ENCODE measurements at regions not wholly inside any gene's neighbourhood (a gene's known extent, or its start where the extent isn't known, plus 50 kb on each side); places are given as distances from the start of the nearest gene placed in this dataset.

GRCh38 chr12:92272061-92272964 is 126.7 kb upstream of the BTG1 start:
- no peak overlapping the region for H3K4me3 ChIP-seq
- no peak for DNase-seq (ENCODE audit: low spot score)
- H3K9me3 ChIP-seq, result no peaks in the 10 kb centered on the region
- no peaks in the 10 kb centered on the region for H3K4me1 ChIP-seq (ENCODE audit: control insufficient read depth in 1 of 2, low read depth in 2 of 2)
- TF ChIP-seq CTCF (IDR thresholded peaks at IDR 0.05), result no peak
- no peaks in the 10 kb centered on the region for H3K27me3 ChIP-seq (replicated peaks; ENCODE audit: insufficient read depth)
- no peak for ATAC-seq (ENCODE audit: insufficient number of reproducible peaks, low FRiP score, low read depth)
- H3K36me3 ChIP-seq, result no peaks in the 10 kb centered on the region
- H3K27ac ChIP-seq, result no peak overlapping the region

- Histone ChIP-seq H3K4me3 (no peak overlapping the region), H3K27me3 (replicated peaks; ENCODE audit: insufficient read depth) (no peaks in the 10 kb centered on the region), H3K4me1 (ENCODE audit: control insufficient read depth in 1 of 2, low read depth in 2 of 2) (no peaks in the 10 kb centered on the region), H3K27ac (no peak overlapping the region), H3K9me3 (no peaks in the 10 kb centered on the region), H3K36me3 (no peaks in the 10 kb centered on the region)
- no peak for DNase-seq (ENCODE audit: low spot score)
- TF ChIP-seq CTCF (IDR thresholded peaks at IDR 0.05), result no peak
- ATAC-seq (ENCODE audit: insufficient number of reproducible peaks, low FRiP score, low read depth), result no peak
Observed at GRCh38 chr12:92271341-92271740, 125.7 kb upstream of the BTG1 start.

- no peaks in the 10 kb centered on the region for H3K4me1 ChIP-seq (ENCODE audit: control insufficient read depth in 1 of 2, low read depth in 2 of 2)
- no peak for TF ChIP-seq CTCF (IDR thresholded peaks at IDR 0.05)
- no peaks in the 10 kb centered on the region for H3K27me3 ChIP-seq (replicated peaks; ENCODE audit: insufficient read depth)
- H3K4me3 ChIP-seq, result no peak overlapping the region
- H3K27ac ChIP-seq, result no peak overlapping the region
- H3K9me3 ChIP-seq, result no peaks in the 10 kb centered on the region
- ATAC-seq (ENCODE audit: insufficient number of reproducible peaks, low FRiP score, low read depth), result no peak
- H3K36me3 ChIP-seq, result no peaks in the 10 kb centered on the region
- no peak for DNase-seq (ENCODE audit: low spot score)
Observed at GRCh38 chr12:92270521-92270920, 124.9 kb upstream of the BTG1 start.

- Histone ChIP-seq H3K27me3 (replicated peaks; ENCODE audit: insufficient read depth) (no peaks in the 10 kb centered on the region), H3K9me3 (no peaks in the 10 kb centered on the region), H3K27ac (no peak overlapping the region), H3K4me3 (no peak overlapping the region), H3K36me3 (no peaks in the 10 kb centered on the region), H3K4me1 (ENCODE audit: control insufficient read depth in 1 of 2, low read depth in 2 of 2) (no peaks in the 10 kb centered on the region)
- DNase-seq (ENCODE audit: low spot score) (no peak), ATAC-seq (ENCODE audit: insufficient number of reproducible peaks, low FRiP score, low read depth) (no peak)
- TF ChIP-seq CTCF (IDR thresholded peaks at IDR 0.05), result no peak
Observed at GRCh38 chr12:92268946-92269345, 123.3 kb upstream of the BTG1 start.

GRCh38 chr12:92261692-92262091 is 116.0 kb upstream of the BTG1 start:
- no peaks in the 10 kb centered on the region for H3K4me1 ChIP-seq (ENCODE audit: control insufficient read depth in 1 of 2, low read depth in 2 of 2)
- no peaks in the 10 kb centered on the region for H3K36me3 ChIP-seq
- no peak overlapping the region for H3K4me3 ChIP-seq
- no peak for DNase-seq (ENCODE audit: low spot score)
- no peak for TF ChIP-seq CTCF (IDR thresholded peaks at IDR 0.05)
- H3K9me3 ChIP-seq, result no peaks in the 10 kb centered on the region
- no peak for ATAC-seq (ENCODE audit: insufficient number of reproducible peaks, low FRiP score, low read depth)
- H3K27ac ChIP-seq, result no peak overlapping the region
- no peaks in the 10 kb centered on the region for H3K27me3 ChIP-seq (replicated peaks; ENCODE audit: insufficient read depth)
